Esophagus (tissue), 2 donors: ENCODE measurements at regions not wholly inside any gene's neighbourhood (a gene's known extent, or its start where the extent isn't known, plus 50 kb on each side); places are given as distances from the start of the nearest gene placed in this dataset.

Experiments used
- H3K27ac ChIP-seq, 2 donors: one replicate each; pipeline ENCODE4 v1.5.1; 2013; ENCODE audit warnings: low read depth in 2 of 2, mild to moderate bottlenecking in 2 of 2, inconsistent platforms in 1 of 2, low read length in 1 of 2, moderate library complexity in 1 of 2
- H3K27me3 ChIP-seq, 2 donors: one replicate each; pipeline ENCODE4 v1.6.1; 2013; ENCODE audit warnings: low read length in 2 of 2, control low read depth in 1 of 2, mild to moderate bottlenecking in 1 of 2; ENCODE audit not compliant: insufficient read depth in 2 of 2, control insufficient read depth in 1 of 2
- H3K36me3 ChIP-seq, 2 donors: one replicate each; pipeline ENCODE4 v1.6.1; 2013; ENCODE audit warnings: low read length in 1 of 2; ENCODE audit not compliant: control insufficient read depth in 2 of 2, insufficient read depth in 2 of 2
- H3K4me1 ChIP-seq, 2 donors: one replicate each; pipeline ENCODE4 v1.6.1; 2013; ENCODE audit warnings: low read length in 1 of 2; ENCODE audit not compliant: control insufficient read depth in 2 of 2, insufficient read depth in 2 of 2
- H3K4me3 ChIP-seq, 2 donors: one replicate each; pipeline ENCODE4 v1.5.1; 2013; ENCODE audit warnings: low read length in 2 of 2, mild to moderate bottlenecking in 2 of 2, low read depth in 1 of 2, moderate library complexity in 1 of 2
- H3K9me3 ChIP-seq, 2 donors: one replicate each; pipeline ENCODE4 v1.6.1; 2013; ENCODE audit warnings: mild to moderate bottlenecking in 2 of 2, low read depth in 1 of 2, low read length in 1 of 2, moderate library complexity in 1 of 2; ENCODE audit not compliant: control insufficient read depth in 2 of 2, insufficient read depth in 1 of 2
- WGBS, 2 donors: extraction: QIAGEN DNeasy Blood & Tissue Kit; methylation state at CpG; one replicate each; pipeline ENCODE4 v1.1.7; 2013; 5-methylcytosine and 5-hydroxymethylcytosine counted together
- donor health status: healthy with polysubstance abuse.
- donor health status: Bipolar disorder and iron deficiency.

DNA sequence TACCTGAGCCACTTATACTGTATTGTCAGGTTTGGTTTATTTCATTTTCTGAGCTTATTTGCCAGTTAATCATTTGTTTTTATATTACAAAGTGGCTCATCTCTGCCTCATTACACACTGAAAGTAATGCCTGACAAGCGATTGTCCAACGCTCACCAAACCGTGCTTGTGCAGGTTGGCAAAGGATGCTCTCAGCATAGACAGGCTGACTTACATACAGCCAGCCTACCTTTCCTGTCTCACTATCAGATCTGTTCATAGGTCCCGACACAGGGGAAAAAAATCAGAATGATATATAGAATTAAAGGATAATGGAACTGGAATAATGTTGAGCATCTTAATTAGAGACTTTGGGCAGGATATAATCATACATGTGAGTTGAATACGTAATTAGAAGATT lies 739.7 kb upstream of the RIOK2 start:
- Histone ChIP-seq H3K27me3 (no peaks in the 10 kb centered on the region), H3K9me3 (no peaks in the 10 kb centered on the region), H3K36me3 (no peaks in the 10 kb centered on the region), H3K4me1 (no peaks in the 10 kb centered on the region), H3K27ac (no peak overlapping the region), H3K4me3 (no peak overlapping the region)
- 92 to 94% methylated on average over 5 of the region's 5 CpGs for WGBS, 2 donors

DNA sequence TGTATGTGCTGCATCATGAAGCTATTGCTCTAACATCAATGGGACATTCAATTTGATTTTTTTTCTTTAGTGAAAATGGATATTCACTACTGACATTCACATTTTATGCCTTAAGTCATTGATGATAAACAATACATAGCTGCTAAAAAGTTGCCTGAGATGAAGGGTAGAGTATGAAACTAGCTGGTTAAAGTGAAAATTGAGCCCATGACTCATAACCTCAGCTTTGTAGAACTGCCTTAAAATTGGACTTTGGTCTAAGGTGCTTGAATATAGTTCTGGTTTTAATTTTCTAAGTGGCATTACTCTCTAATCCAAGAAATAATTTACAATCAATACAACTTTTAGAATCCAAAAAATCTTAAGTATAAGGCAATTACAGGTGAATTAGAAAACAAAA lies 740.4 kb upstream of the RIOK2 start:
- Histone ChIP-seq H3K27ac (no peak overlapping the region), H3K9me3 (no peaks in the 10 kb centered on the region), H3K4me1 (no peaks in the 10 kb centered on the region), H3K27me3 (no peaks in the 10 kb centered on the region), H3K4me3 (no peak overlapping the region), H3K36me3 (no peaks in the 10 kb centered on the region)

DNA sequence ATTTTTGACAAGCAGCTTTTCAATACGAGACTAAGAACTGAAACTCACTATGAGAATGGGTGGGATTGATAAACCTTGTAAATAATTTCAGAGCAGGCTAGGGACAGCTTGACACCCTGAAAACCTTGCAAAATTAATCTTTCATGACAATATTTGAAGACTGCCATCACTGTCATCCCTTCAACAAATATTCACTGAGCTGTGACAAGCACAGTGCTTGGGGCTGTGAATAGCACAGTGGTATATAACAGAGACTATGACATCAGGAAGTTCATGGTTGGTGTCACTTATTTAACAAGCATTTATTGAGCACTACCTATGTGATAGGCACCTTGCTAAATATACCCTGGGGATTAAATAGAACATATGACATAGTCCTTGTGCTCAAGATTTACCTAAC lies 741.0 kb upstream of the RIOK2 start:
- no peaks in the 10 kb centered on the region for H3K4me1 ChIP-seq
- no peaks in the 10 kb centered on the region for H3K9me3 ChIP-seq
- no peak overlapping the region for H3K27ac ChIP-seq
- 76 to 85% methylated on average over 1 of the region's 1 CpG for WGBS, 2 donors
- H3K4me3 ChIP-seq, result no peak overlapping the region
- H3K36me3 ChIP-seq, result no peaks in the 10 kb centered on the region
- H3K27me3 ChIP-seq, result no peaks in the 10 kb centered on the region

DNA sequence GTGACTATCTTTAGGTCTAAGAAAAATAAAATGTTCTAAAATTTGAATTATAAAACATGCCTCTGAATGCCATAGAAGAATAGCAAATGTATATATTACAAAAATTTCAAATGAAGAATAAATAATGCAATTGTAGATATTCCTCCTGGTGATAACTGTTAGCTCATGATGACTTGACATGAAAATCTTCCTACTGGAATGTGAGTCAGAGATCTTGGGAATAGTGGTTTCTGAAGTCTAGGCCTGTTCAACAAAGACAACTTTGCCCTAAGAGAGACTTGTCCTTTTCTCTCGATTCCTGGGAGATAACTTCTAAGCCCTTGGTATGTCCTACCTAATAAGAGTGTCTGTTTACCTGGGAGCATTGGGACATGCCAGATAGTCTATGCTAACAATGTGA lies 746.3 kb upstream of the RIOK2 start:
- H3K36me3 ChIP-seq, result no peaks in the 10 kb centered on the region
- no peak overlapping the region for H3K27ac ChIP-seq
- no peaks in the 10 kb centered on the region for H3K27me3 ChIP-seq
- no peaks in the 10 kb centered on the region for H3K9me3 ChIP-seq
- H3K4me1 ChIP-seq, result no peaks in the 10 kb centered on the region
- WGBS, 2 donors, result 83 to 94% methylated on average over 1 of the region's 1 CpG
- no peak overlapping the region for H3K4me3 ChIP-seq

DNA sequence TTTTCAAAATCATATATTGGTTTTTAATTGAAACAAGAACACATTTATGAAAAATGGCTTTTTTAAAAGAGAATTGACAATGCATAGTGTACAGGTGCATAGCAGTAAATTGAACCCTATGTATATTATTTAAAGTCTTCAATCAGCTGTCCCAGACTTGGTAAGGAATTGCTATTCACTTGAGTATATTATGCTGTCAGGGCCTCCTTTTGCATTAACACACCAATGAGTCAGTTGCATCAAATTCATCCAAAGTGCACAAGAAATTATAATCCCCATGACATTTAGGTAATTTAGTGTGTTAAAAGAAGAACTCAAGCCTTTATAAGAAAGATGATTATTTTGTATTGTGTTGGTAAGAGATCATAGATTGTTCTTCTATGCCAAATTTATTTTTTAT lies 748.8 kb upstream of the RIOK2 start:
- Histone ChIP-seq H3K27me3 (no peaks in the 10 kb centered on the region), H3K4me1 (no peaks in the 10 kb centered on the region), H3K36me3 (no peaks in the 10 kb centered on the region), H3K4me3 (no peak overlapping the region), H3K27ac (no peak overlapping the region), H3K9me3 (no peaks in the 10 kb centered on the region)

DNA sequence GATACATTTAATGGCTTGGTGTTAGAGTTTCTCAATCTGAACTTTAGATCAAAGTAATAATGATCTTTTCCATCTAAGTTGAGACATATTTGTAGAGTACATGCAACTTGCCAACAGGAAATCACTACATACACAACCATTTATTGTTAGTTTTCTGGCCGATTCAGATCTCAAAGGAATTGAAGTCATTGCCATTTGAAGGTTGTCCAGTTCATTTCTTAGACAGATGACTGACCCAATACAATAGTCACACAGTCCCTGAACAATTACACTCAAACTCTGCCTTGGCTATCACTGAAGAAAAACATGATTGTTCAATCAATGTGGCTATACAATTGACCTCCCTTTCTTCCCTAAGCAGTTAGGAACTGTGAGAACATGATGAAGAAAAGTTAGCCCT lies 753.2 kb upstream of the RIOK2 start:
- H3K36me3 ChIP-seq, result no peaks in the 10 kb centered on the region
- no peak overlapping the region for H3K27ac ChIP-seq
- H3K9me3 ChIP-seq, result peaks cover 0 to 2% of the 10 kb centered on the region in 2 donors
- WGBS, 2 donors, result 42 to 47% methylated on average over 1 of the region's 1 CpG
- H3K4me3 ChIP-seq, result no peak overlapping the region
- H3K27me3 ChIP-seq, result no peaks in the 10 kb centered on the region
- no peaks in the 10 kb centered on the region for H3K4me1 ChIP-seq

DNA sequence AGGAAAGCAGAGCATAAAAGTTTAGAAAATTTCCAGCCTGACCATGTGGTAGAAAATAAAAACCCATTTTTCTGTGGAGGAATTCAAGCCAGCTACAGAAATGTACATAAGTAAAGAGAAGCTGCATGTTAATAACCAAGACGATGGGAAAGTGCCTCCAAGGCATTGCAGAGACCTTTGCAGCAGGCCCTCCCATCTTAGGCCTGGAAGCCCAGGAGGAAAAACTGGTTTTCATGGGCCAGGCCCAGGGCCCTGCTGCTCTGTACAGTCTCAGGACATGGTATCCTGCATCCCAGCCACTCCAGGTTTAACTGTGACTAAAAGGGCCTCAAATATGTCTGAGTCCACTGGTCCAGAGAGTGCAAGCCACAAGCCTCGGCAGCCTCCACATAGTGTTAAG lies 754.8 kb upstream of the RIOK2 start:
- Histone ChIP-seq H3K4me3 (no peak overlapping the region), H3K4me1 (no peaks in the 10 kb centered on the region)
- 64 to 72% methylated on average over 2 of the region's 2 CpGs for WGBS, 2 donors

DNA sequence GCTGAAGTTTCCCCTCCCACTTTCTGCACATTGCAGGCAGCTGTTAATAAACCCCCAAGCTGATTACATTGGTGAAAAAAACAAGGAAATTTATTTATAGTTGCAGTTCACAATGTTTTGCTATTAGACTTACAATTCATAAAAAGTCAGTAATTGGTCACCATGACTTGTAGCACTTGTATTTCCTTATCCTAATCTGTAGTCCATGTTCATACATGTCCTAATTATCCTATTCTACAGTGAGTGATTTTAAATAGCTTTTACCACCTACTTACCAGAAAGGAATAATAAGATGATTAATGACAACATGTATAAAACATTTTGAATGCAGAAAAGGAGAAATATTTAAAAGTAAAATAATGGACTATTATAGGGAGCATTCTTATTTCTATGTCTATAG lies 760.0 kb upstream of the RIOK2 start:
- Histone ChIP-seq H3K36me3 (no peaks in the 10 kb centered on the region), H3K4me1 (no peaks in the 10 kb centered on the region), H3K27me3 (no peaks in the 10 kb centered on the region), H3K9me3 (peaks cover 0 to 2% of the 10 kb centered on the region in 2 donors), H3K27ac (no peak overlapping the region), H3K4me3 (no peak overlapping the region)

More for the DNA sequence above, 754.8 kb upstream of the RIOK2 start:
- Histone ChIP-seq H3K27ac (no peak overlapping the region), H3K9me3 (peaks cover 0 to 2% of the 10 kb centered on the region in 2 donors), H3K36me3 (no peaks in the 10 kb centered on the region), H3K27me3 (no peaks in the 10 kb centered on the region)

DNA sequence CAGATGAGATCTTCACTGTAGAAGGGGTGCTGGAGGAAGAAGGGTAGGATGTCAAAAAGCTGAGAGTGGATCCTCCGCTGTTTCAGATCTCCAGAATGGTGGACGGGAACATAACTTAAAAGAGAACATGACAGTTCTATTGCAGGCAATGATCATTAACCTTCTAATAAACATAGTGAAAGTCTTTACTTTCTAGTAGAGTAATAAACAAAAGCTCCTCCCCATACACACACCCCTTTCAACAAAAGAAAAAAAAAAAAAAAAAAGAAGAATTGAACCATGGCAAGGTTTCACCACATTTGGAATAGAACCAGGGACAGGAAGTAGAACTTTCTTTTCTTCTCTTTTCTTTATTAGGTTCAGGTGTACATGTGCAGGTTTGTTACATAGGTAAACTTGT lies 768.1 kb upstream of the RIOK2 start:
- H3K9me3 ChIP-seq, result no peaks in the 10 kb centered on the region
- WGBS, 2 donors, result 92 to 94% methylated on average over 2 of the region's 2 CpGs
- peaks cover 0 to 2% of the 10 kb centered on the region in 2 donors for H3K27me3 ChIP-seq
- H3K27ac ChIP-seq, result no peak overlapping the region
- no peaks in the 10 kb centered on the region for H3K36me3 ChIP-seq
- no peak overlapping the region for H3K4me3 ChIP-seq
- H3K4me1 ChIP-seq, result no peaks in the 10 kb centered on the region

DNA sequence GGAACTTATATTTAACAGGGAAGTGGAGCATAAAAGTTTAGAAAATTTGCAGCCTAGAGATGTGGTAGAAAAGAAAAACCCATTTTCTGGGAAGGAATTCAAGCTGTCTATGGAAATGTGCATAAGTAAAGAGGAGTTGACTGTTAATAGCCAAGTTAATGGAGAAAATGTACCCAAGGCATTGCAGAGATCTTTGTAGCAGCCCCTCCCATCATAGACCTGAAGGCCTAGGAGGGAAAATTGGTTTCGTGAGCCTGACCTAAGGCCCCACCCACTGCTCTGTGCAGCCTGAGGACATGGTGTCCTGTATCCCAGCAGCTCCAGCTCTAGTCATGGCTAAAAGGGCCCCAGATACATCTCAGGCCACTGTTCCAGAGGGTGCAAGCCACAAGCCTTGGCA lies 772.4 kb upstream of the RIOK2 start:
- H3K27ac ChIP-seq, result no peak overlapping the region
- H3K27me3 ChIP-seq, result peaks cover 0 to 2% of the 10 kb centered on the region in 2 donors
- no peaks in the 10 kb centered on the region for H3K9me3 ChIP-seq
- H3K4me1 ChIP-seq, result no peaks in the 10 kb centered on the region
- no peaks in the 10 kb centered on the region for H3K36me3 ChIP-seq
- 80 to 95% methylated on average over 1 of the region's 1 CpG for WGBS, 2 donors
- H3K4me3 ChIP-seq, result no peak overlapping the region
